ENCODE measurements at regions not wholly inside any gene's neighbourhood (a gene's known extent, or its start where the extent isn't known, plus 50 kb on each side); places are given as distances from the start of the nearest gene placed in this dataset.

- TF ChIP-seq CREB1 (IDR thresholded peaks at IDR 0.05; ENCODE audit: low read depth) (no peak), TAF1 (IDR thresholded peaks at IDR 0.05; ENCODE audit: low read depth) (no peak), MAX (IDR thresholded peaks at IDR 0.05) (no peak), RAD21 (IDR thresholded peaks at IDR 0.05; ENCODE audit: low read depth) (no peak), EP300 (IDR thresholded peaks at IDR 0.05; ENCODE audit: borderline replicate concordance) (no peak), FOXM1 (IDR thresholded peaks at IDR 0.05; ENCODE audit: borderline replicate concordance, low read depth) (no peak), CEBPB (IDR thresholded peaks at IDR 0.05) (no peak)
These were observed 213.6 kb downstream of the CENPF start for GRCh38 chr1:214816603-214817002.

Data from Ishikawa (cell line).